K562 (cell line): ENCODE measurements at regions not wholly inside any gene's neighbourhood (a gene's known extent, or its start where the extent isn't known, plus 50 kb on each side); places are given as distances from the start of the nearest gene placed in this dataset.

ENCODE experiments used
- ATAC-seq: fragments of 200-7000 bp; cut with Tn5 transposase; 3 replicates; pipeline ENCODE4 v1.9.1; 2020; ENCODE audit warnings: moderate library complexity
- BruUV-seq: library from RNA; stranded (reverse); fragments of 400-500 nt; replicated peaks from 2 replicates; lab custom pipeline; 2021; lab: Mats Ljungman, UMichigan
- CTCF ChIA-PET: fragments of 300-600 bp; formaldehyde crosslinking; extraction: SDS; loops from one replicate; lab custom pipeline; 2021; ENCODE audit warnings: low intra/inter-chr PET ratio; lab: Yijun Ruan, JAX
- POLR2A ChIA-PET: fragments of 300-600, 350-650 bp; sonication (Branson Sonifier 250); formaldehyde crosslinking; extraction: SDS; loops from one replicate; lab custom pipeline; 2021; ENCODE audit warnings: antibody characterized with exemption, inconsistent platforms; lab: Yijun Ruan, JAX
- DNase-seq, 4 experiments: peaks; one replicate each; pipeline versions ENCODE4 v3.0.0 to v3.0.0-alpha.2; 2011 to 2018; ENCODE audit warnings: low spot score in 3 of 4, mixed read lengths in 3 of 4; ENCODE audit errors: extremely low read depth in 1 of 4
- FAIRE-seq: peaks from 2 replicates; lab custom pipeline; 2011; peaks lifted over from hg19 to GRCh38; lab: Jason Lieb, UNC
- H2AFZ ChIP-seq: 2 replicates; pipeline ENCODE4 v1.6.0; 2011; ENCODE audit warnings: low read depth, low read length, control low read depth, inconsistent platforms
- H3K27ac ChIP-seq: fragments of 200-600 bp; 3 replicates; pipeline ENCODE4 v1.8.0; 2011; ENCODE audit warnings: low read depth, mild to moderate bottlenecking, control low read depth, inconsistent platforms, low read length, moderate library complexity, mixed read lengths; ENCODE audit errors: extremely low read depth
- H3K27me3 ChIP-seq, 2 experiments: fragments of 300-600 bp in 1 of 2; 2 replicates in 1 of 2; 3 replicates in 1 of 2; pipeline versions ENCODE4 v1.6.0 to v1.8.0; 2011; ENCODE audit warnings: inconsistent platforms in 2 of 2, low read length in 2 of 2, mild to moderate bottlenecking in 1 of 2, mixed read lengths in 1 of 2, moderate library complexity in 1 of 2; ENCODE audit not compliant: control insufficient read depth in 2 of 2, insufficient read depth in 2 of 2
- H3K36me3 ChIP-seq: fragments of 300-600 bp; 3 replicates; pipeline ENCODE4 v1.8.0; 2011; ENCODE audit warnings: mild to moderate bottlenecking, low read length, inconsistent platforms; ENCODE audit not compliant: control insufficient read depth, insufficient read depth
- H3K4me1 ChIP-seq, 2 experiments: fragments of 200-600 bp in 1 of 2; replicated peaks in 1 of 2; 2 replicates in 1 of 2; 3 replicates in 1 of 2; pipeline versions ENCODE4 v1.5.1 to v1.8.0; 2011; ENCODE audit warnings: inconsistent platforms in 2 of 2, low read length in 2 of 2, mild to moderate bottlenecking in 1 of 2, mixed read lengths in 1 of 2, moderate library complexity in 1 of 2; ENCODE audit not compliant: control insufficient read depth in 2 of 2, insufficient read depth in 2 of 2
- H3K4me2 ChIP-seq: 2 replicates; pipeline ENCODE4 v1.6.1; 2011; ENCODE audit warnings: low read length, control low read depth, inconsistent platforms, mixed read lengths; ENCODE audit not compliant: insufficient read depth
- H3K4me3 ChIP-seq: fragments of 200-600 bp; sonication (generic), shearing (Covaris generic); 2 replicates; pipeline ENCODE4 v1.5.1; 2016; ENCODE audit warnings: control low read depth, inconsistent platforms
- H3K79me2 ChIP-seq: fragments of 200-600 bp; 3 replicates; pipeline ENCODE4 v1.8.0; 2011; ENCODE audit warnings: low read length, inconsistent platforms; ENCODE audit not compliant: control insufficient read depth, insufficient read depth
- H3K9ac ChIP-seq, 2 experiments: 2 replicates each; pipeline versions ENCODE4 v1.6.0 to v1.6.1; 2011; ENCODE audit warnings: low read depth in 2 of 2, low read length in 2 of 2, control low read depth in 1 of 2, inconsistent platforms in 1 of 2, mild to moderate bottlenecking in 1 of 2, mixed read lengths in 1 of 2; ENCODE audit not compliant: insufficient read depth in 1 of 2
- H3K9me1 ChIP-seq: one replicate; pipeline ENCODE4 v1.6.0; 2011; ENCODE audit warnings: inconsistent platforms, mild to moderate bottlenecking, low read length, moderate library complexity; ENCODE audit not compliant: control insufficient read depth, insufficient read depth
- H3K9me3 ChIP-seq: replicated peaks from 2 replicates; pipeline ENCODE4 v1.5.1; 2011; ENCODE audit warnings: low read depth, low read length, inconsistent platforms; ENCODE audit not compliant: control insufficient read depth, insufficient read depth
- H4K20me1 ChIP-seq: replicated peaks from 2 replicates; pipeline ENCODE4 v1.6.1; 2011; ENCODE audit warnings: low read length, inconsistent platforms, mixed read lengths; ENCODE audit not compliant: control insufficient read depth, insufficient read depth
- CEBPG ChIP-seq, 3 experiments: fragments of 200-800 bp in 1 of 3; sonication (Bioruptor generic) in 1 of 3; sonication (generic) in 1 of 3; formaldehyde crosslinking in 1 of 3; IDR thresholded peaks in 2 of 3; conservative IDR thresholded peaks in 1 of 3; 2 replicates each; pipeline versions ENCODE4 v1.6.1 to v1.8.0; 2016 to 2022; ENCODE audit warnings: missing compliant biosample characterization in 2 of 3, missing genetic modification characterization in 2 of 3, mild to moderate bottlenecking in 1 of 3, missing genetic modification reagents in 1 of 3
- GABPB1 ChIP-seq: sonication (generic); formaldehyde crosslinking; IDR thresholded peaks from 2 replicates; pipeline ENCODE4 v1.8.0; 2022; ENCODE audit warnings: mild to moderate bottlenecking, missing genetic modification reagents
- NFIC ChIP-seq: fragments of 450-650 bp; IDR thresholded peaks from 2 replicates; pipeline ENCODE4 v1.6.1; 2017; ENCODE audit warnings: mild to moderate bottlenecking, inconsistent platforms
- SMAD1 ChIP-seq: fragments of 150-350 bp; IDR thresholded peaks from 2 replicates; pipeline ENCODE4 v1.6.1; 2014; ENCODE audit warnings: low read length, low read depth; ENCODE audit not compliant: partially characterized antibody
- SRSF9 ChIP-seq: fragments of 200-400 bp; formaldehyde crosslinking; IDR thresholded peaks from 2 replicates; pipeline ENCODE4 v1.6.1; 2017; ENCODE audit warnings: low read depth, low read length, borderline replicate concordance
- WGBS: fragments of 100-300 bp; shearing (Covaris generic); methylation state at CpG from one replicate; pipeline ENCODE4 v1.1.6; 2016; ENCODE audit warnings: low coverage, mixed read lengths; ENCODE audit not compliant: insufficient coverage; ENCODE audit errors: missing lambda C conversion rate; 5-methylcytosine and 5-hydroxymethylcytosine counted together
- in situ Hi-C: fragments of 300-500 bp; cut with MboI; formaldehyde crosslinking; loops from 4 replicates; pipeline ENCODE4 v1.15.0; 2018; ENCODE audit warnings: inconsistent platforms, mixed read lengths
- intact Hi-C: fragments of 100-400 bp; cut with micrococcal nuclease; formaldehyde crosslinking; loops from 2 replicates; pipeline ENCODE4 v1.14.2; 2022
- TF ChIP-seq, protein P1 (sequence below): sonication (generic); formaldehyde crosslinking; IDR thresholded peaks from 2 replicates; pipeline ENCODE4 v1.9.0; 2022; ENCODE audit warnings: mild to moderate bottlenecking, missing genetic modification reagents
- TF ChIP-seq, protein P2 (sequence below): fragments of 250-450 bp; sonication (Bioruptor Pico); IDR thresholded peaks from 2 replicates; pipeline ENCODE4 v1.5.0; 2020; ENCODE audit warnings: mild to moderate bottlenecking, borderline replicate concordance

DNA sequence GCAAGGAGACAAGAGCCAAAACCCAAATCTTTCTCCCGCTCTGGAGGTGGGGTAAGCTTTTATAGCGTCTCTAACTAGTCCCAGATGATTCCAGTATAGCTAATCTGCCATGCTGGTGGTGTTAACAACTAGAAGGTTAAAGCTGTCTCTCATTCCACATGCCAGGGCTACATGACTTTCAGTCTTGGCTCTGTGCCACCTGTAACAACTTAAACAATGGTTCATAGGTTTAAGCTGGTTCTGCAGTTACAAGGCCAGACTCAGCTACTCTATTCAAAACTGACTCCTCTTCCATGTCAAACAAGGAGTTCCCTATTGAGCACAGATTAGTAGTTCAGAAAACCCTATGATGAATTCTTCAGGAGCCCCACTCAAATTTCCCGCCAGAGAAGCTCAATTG, 128.9 kb downstream of the ELOVL4 start:
- no peaks in the 10 kb centered on the region for H3K9me1 ChIP-seq
- H4K20me1 ChIP-seq, result no peaks in the 10 kb centered on the region
- H3K27me3 ChIP-seq, result peaks cover 3 to 8% of the 10 kb centered on the region in 2 experiments; a peak in 2 of 5 replicates
- POLR2A ChIA-PET, result interaction anchor here (0.6 kb wide), 2 partner anchors 11 to 18 kb away, joined by 3 read pairs; no protein-coding TSS in a partner anchor
- 0% methylated on average over 3 of the region's 3 CpGs for WGBS
- DNase-seq (no peak), FAIRE-seq (no peak), ATAC-seq (no peak)
- H3K4me2 ChIP-seq, result no peak overlapping the region
- CTCF ChIA-PET, result no interaction called here
- H3K27ac ChIP-seq, result no peak overlapping the region
- BruUV-seq, result no TSS peak
- no peaks in the 10 kb centered on the region for H3K4me1 ChIP-seq
- H3K9ac ChIP-seq, result no peak overlapping the region
- intact Hi-C loops (no loop called here), in situ Hi-C loops (no loop called here)
- no peaks in the 10 kb centered on the region for H3K79me2 ChIP-seq
- no peak overlapping the region for H3K4me3 ChIP-seq
- H3K36me3 ChIP-seq, result no peaks in the 10 kb centered on the region
- no peaks in the 10 kb centered on the region for H3K9me3 ChIP-seq
- TF ChIP-seq GABPB1 (no peak), NFIC (peak; percentile 36; the same call in 1 of the 2 replicates)
- H2AFZ ChIP-seq, result no peak overlapping the region

DNA sequence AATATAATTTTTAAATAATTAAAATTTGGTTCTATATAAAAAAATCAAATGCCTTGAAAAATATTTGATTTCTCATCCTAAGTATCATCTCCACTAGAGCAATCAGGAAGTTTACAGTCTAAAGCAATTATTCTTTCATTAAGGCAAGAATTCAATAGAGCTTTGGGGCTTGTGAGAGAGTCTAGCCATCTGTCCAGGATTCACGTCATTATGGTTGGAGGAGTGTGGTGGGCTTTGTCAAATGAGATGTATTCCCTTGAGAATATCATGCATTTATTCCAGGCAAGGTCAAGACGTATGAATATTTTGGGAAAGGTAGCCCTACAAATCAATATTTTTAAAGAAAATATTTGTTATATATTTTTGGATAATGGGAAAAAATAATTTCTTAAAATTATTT, 132.4 kb downstream of the ELOVL4 start:
- H3K27ac ChIP-seq, result no peak overlapping the region
- WGBS, result 2% methylated on average over 2 of the region's 2 CpGs
- H3K27me3 ChIP-seq, result peaks cover 6 to 10% of the 10 kb centered on the region in 2 experiments; a peak in 2 of 5 replicates
- H3K4me3 ChIP-seq, result no peak overlapping the region
- no peaks in the 10 kb centered on the region for H4K20me1 ChIP-seq
- no TSS peak for BruUV-seq
- no peak overlapping the region for H2AFZ ChIP-seq
- H3K9ac ChIP-seq, result no peak overlapping the region
- no peaks in the 10 kb centered on the region for H3K79me2 ChIP-seq
- DNase-seq (no peak), FAIRE-seq (no peak), ATAC-seq (no peak)
- TF ChIP-seq SRSF9 (no peak), SMAD1 (no peak), CEBPG (CRISPR knock-in tag; IDR thresholded peaks at IDR 0.05) (no peak), CEBPG (tag; conservative IDR thresholded peaks at IDR 0.05 in 1 of 2, IDR thresholded peaks at IDR 0.05 in 1 of 2) (no peak)
- TF ChIP-seq, protein P1, sequence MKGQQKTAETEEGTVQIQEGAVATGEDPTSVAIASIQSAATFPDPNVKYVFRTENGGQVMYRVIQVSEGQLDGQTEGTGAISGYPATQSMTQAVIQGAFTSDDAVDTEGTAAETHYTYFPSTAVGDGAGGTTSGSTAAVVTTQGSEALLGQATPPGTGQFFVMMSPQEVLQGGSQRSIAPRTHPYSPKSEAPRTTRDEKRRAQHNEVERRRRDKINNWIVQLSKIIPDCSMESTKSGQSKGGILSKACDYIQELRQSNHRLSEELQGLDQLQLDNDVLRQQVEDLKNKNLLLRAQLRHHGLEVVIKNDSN (CRISPR knock-in tag), result no peak
- TF ChIP-seq, protein P2, sequence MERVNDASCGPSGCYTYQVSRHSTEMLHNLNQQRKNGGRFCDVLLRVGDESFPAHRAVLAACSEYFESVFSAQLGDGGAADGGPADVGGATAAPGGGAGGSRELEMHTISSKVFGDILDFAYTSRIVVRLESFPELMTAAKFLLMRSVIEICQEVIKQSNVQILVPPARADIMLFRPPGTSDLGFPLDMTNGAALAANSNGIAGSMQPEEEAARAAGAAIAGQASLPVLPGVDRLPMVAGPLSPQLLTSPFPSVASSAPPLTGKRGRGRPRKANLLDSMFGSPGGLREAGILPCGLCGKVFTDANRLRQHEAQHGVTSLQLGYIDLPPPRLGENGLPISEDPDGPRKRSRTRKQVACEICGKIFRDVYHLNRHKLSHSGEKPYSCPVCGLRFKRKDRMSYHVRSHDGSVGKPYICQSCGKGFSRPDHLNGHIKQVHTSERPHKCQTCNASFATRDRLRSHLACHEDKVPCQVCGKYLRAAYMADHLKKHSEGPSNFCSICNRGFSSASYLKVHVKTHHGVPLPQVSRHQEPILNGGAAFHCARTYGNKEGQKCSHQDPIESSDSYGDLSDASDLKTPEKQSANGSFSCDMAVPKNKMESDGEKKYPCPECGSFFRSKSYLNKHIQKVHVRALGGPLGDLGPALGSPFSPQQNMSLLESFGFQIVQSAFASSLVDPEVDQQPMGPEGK (CRISPR knock-in tag), result no peak
- no peaks in the 10 kb centered on the region for H3K4me1 ChIP-seq
- in situ Hi-C loops (no loop called here), intact Hi-C loops (loop anchor here (1.0 to 2.0 kb wide), 2 partner anchors 37 to 54 kb away; no protein-coding TSS in a partner anchor)
- H3K4me2 ChIP-seq, result no peak overlapping the region
- no peaks in the 10 kb centered on the region for H3K9me1 ChIP-seq
- H3K9me3 ChIP-seq, result no peaks in the 10 kb centered on the region
- ChIA-PET CTCF (interaction anchor here (2.1 kb wide), 1 partner anchor 245 kb away, joined by 8 read pairs; no protein-coding TSS in a partner anchor), POLR2A (no interaction called here)
- H3K36me3 ChIP-seq, result no peaks in the 10 kb centered on the region
